Stimulated activated CD8-positive, alpha-beta memory T cell treated with anti-CD3 and anti-CD28 coated beads, Interleukin-15, amount 100 ng/mL, for 48 hours (primary cell): ENCODE measurements at regions not wholly inside any gene's neighbourhood (a gene's known extent, or its start where the extent isn't known, plus 50 kb on each side); places are given as distances from the start of the nearest gene placed in this dataset.
"Not testable (repeated sequence)": the region's sequence is repeated elsewhere in the genome, so short reads cannot be mapped to it uniquely, and the experiment has no call there.

Experiments used
- DNase-seq, 2 donors: peaks; one replicate each; pipeline ENCODE4 v3.0.0-alpha.2; 2020; ENCODE audit warnings: low read depth in 2 of 2

DNA sequence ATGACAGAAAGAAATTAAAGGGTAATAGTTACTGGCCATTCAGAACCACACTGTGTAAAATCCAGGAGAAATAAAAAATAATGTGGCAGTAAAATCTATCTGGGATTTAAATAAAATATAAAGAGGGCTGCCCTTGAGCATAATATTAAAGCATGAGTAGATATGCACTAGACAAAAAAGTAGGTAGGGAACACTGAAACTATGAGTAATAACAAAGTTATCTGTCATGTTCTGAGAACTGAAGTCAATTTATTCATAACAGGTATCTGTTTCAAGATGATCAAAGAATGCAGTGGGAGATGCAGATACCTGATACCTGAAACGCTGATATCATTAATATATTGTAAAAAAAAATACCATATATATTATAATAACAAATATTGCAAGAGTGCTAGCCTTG is 1672.0 kb downstream of the SLITRK5 start:
- DNase-seq = no peak

DNA sequence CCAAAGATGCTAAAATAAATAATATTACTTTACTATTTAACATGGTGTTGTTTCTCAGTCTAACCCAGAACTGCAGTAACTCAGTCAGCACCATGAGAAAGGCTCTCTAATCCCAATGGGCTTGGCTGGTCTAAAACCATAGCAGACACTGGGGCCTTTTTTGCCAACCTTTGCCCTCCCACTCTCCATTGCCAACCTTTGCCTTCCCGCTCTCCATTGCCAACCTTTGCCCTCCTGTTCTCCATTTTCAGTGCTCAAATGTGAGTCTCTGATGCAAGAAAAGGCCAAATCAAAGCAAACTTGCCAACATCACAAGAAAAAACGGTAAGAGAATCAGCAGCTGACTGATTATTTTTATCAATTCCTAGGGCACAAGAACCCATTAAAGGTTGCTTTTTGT is 1681.2 kb downstream of the SLITRK5 start:
- no peak for DNase-seq

DNA sequence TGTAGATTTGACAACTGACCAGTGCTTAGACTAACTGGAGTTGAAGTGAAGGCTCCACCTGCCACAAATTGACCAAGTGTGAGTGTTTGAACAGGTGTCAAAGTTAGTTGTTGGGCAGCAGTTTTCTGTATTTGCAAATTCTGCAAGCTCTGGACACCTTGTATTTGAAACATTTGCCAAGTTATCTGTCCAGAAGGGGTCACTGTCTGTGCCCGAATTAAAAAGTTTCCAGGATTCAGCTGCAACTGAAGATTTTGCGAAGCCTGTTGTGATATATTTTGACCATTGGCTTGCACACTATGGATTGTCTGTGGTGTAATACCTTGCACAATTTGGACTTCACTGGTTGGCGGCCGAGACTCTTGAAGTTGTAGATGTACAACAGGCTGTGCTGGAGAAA is 1690.7 kb downstream of the SLITRK5 start:
- no peak for DNase-seq

DNA sequence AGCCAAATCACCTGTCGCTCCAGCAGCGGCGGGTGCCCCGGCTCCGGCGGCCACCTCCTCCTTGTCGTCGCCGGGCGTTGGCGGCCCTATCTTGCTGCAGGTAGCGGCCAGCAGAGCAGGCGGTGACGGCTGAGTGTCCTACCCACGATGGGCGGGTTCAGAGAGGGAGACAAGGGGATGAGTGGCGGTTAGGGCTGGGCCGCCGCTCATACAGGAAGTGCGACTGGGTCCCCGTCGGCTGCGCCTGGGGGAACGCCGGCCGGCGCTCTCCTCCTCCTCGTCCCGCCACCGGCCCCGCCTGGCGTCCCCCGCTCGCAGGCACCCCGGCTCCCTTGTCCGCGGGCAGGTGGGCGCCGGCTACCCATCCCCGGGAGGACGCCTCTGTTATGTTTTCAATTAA is 1692.0 kb downstream of the SLITRK5 start:
- no peak for DNase-seq

DNA sequence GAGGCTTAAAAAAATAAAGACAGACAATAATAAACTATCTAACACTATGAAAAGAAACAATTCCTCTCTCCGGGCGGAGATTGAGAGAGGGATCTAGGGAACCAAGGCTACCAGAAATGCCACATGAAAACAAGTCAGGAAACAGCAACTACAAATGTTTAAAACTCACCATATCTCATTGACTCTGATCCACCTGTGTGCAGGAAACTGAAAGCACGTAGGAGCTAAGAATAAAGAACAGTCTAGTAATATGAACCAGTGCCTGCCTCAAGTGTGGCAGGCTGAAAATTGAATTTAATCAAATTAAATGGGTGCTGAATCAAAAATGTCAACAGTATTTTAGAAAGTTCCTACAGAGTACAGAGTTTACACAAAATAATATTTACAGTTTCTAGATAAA is 1701.0 kb downstream of the SLITRK5 start:
- DNase-seq = no peak

DNA sequence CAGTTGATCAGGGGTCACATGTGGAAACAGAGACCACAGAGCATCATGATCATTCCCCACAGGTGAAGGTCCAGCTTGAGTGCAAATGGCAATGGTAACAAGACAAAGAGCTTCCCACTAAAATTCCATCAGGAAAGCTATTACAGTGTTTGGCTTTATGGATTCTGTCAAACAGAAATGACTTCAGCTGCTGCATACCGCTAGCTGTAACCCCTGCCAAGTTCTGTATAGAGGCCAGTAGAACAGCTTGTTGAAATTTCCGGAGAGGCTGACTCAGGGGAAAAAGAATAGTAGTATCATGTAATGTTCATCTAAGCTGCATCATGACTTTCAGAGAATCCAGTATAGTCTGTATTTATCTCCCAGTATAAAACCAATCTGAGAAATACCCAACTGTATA is 1704.7 kb downstream of the SLITRK5 start:
- DNase-seq = no peak

- no peak for DNase-seq
These were observed 1708.9 kb downstream of the SLITRK5 start for GRCh38 chr13:89380101-89380500.

GRCh38 chr13:89382981-89383380 is 1711.8 kb downstream of the SLITRK5 start:
- DNase-seq = no peak

DNA sequence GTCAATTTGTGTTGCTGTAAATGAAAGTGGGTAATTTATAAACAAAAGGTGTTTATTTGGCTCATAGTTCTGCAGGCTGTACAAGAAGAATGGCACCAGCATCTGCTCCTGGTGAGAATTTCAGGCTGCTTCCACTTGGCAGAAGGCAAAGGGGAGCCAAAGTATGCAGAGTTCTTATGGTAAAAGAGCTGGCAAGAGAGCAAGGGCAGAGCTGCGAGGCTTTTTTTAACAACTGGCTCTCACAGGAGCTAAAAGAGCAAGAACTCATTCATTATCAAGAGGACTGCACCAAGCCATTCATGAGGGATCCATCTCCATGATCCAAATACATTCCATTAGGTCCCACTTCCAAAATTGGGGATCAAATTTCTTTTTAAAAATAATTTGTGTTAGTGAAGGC is 1712.7 kb downstream of the SLITRK5 start:
- no peak for DNase-seq

DNA sequence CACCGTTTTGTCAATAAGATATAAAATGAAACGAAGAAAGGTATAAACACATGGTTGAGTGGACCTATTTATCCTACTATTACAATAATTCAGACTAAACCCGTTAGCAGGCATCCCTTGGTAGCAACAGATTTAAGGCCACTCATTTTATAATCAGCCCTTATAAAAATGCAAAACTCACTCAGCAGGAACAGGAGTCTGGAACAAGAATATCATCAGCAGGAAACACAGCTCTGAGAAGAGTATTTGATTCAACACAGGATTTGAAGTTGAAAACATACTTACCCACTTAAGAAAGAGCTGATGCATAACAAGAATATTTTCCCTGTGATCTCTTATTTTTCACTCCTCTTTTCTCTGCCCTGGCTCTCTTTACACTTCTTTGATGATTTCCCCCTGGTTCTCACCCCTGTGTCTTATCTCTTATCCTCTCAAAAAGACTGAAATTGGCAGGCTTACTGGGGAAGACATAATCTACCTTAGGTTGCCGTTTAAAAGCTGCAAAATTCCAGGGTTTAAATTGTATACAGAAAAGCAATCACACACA is 1722.7 kb downstream of the SLITRK5 start:
- DNase-seq = no peak

DNA sequence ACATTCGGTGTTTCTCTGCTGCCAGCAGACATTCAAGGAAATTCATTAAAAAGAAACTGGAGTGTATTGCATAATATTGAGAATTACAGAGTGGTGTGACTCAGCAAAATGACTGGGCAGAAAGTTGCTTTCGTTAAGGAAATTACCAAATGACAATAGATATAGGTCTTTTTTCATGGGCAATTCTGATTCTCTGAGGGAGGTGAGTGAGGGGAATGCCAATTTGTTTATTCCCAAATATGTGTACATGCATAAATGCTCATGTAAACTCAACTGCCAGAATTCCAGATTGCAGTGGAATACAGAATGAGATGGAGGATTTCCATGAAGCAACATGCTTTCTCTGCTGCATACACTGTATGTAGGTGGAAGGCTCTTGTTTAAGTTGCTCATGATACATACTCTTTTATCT is 1730.1 kb downstream of the SLITRK5 start:
- no peak for DNase-seq

DNA sequence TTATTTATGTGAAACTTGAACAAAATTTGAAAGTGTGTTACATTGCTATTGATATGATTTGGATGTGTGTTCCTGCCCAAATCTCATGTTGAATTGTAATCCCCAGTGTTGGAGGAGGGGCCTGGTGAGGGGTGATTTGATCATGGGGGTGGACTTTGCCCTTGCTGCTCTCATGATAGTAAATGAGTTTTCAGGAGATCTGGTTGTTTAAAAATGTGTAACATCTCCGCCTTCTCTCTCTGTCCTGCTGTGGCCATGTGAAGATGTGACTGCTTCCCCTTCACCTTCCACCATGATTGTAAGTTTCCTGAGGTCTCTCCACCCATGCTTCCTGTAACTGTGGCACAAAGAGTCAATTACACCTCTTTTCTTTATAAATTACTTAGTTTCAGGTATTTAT is 1731.0 kb downstream of the SLITRK5 start:
- no peak for DNase-seq

DNA sequence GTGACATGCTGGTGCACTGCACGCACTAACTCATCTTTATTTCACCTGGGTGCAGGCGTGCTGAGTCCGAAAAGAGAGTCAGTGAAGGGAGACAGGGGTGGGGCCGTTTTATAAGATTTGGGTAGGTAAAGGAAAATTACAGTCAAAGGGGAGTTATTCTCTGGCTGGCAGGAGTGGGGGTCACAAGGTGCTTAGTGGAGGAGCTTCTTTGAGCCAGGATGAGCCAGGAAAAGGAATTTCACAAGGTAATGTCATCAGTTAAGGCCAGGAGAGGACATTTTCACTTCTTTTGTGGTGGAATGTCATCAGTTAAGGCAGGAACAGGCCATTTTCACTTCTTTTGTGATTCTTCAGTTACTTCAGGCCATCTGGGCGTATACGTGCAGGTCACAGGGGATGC is 1734.9 kb downstream of the SLITRK5 start:
- not testable (repeated sequence) for DNase-seq

DNA sequence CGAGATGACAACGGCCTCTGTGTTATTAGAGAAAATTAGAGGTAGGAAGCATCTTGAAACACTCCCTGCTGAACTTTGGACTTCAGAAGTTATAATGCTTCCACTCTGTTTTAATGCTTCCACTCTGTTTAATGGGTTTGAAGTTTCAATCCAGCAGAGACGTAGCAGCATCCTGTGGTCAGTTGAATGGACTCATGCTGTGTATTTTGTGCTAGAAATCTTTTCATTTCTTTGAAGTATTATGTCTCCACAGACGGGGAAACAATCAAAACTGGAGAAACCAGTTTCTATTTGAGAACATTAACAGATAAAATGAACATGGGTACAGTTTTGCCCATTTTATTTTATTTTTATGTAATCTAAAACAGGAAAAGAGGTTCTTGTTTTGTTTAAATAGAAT is 1736.2 kb downstream of the SLITRK5 start:
- DNase-seq = no peak

DNA sequence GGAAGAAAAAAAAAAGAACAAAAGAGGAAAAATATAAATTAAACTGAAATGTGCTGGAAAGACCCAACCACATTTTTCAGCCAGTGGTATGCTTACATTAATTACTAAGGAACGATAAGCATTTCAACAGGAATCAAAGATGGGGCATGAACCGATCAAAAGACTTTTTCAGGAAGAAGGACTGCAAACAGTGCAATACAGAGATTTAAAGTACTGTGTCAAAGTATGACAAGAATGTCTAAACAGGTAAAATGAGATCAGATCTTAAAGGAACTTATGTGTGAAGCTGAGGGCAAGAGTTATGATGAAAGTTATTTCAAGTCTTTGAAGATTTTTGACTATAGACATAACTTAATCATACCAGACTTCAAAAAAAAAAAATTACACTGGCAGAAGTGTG is 1761.8 kb downstream of the SLITRK5 start:
- DNase-seq = no peak

DNA sequence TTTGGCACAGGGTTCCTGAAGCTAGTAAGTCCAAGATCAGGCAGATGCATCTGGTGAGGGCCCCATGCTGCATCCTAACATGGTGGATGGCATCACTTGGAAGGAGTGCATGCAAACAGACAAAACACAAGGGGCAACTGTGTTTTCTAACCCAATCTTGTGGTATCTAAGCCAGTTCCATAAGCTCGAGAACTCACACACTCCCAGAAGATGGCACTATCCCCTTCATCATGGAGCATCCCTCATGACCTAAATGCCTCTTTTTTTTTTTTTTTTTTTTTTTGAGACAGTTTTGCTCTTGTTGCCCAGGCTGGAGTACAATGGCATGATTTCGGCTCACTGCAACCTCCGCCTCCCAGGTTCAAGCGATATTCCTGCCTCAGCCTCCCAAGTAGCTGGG is 1763.5 kb downstream of the SLITRK5 start:
- not testable (repeated sequence) for DNase-seq

GRCh38 chr13:89454681-89455080 is 1783.5 kb downstream of the SLITRK5 start:
- no peak for DNase-seq

DNA sequence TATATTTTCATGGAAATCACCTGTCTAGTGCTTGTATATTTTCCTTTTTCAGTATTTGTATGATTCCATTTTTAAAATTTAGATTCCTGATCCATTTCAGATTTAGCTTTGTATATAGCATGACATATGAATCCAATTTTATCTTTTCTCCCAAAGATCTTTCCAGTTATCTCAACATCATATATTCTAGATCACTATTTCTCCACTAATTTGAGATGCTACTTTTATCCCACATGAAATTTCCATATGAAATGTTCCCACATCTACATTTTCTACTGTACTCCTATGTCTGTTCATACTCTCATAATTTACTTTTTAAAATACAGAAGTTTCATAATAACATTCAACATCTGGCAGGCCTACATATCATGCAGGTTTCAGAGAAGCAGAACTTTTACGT is 1784.1 kb downstream of the SLITRK5 start:
- no peak for DNase-seq

- no peak for DNase-seq
These were observed 1784.6 kb downstream of the SLITRK5 start for GRCh38 chr13:89455741-89456140.

DNA sequence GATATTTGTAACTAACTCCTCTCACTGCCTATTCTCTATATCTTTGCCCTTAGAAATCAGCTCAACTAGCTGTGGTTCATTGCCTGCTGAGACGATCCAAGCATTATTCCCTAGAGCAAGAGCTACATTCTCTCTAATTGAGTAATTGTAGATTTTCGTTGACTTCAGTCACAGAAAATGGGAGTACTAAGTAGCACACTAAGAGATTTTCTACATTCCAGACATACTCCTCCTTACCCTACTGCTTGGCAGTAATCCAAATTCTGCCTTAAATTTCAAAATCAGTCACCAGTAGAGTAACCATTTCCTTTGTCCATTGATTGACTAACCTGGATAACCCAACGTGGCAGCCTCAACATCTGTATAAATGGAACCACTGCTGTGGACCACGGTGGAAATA is 1786.8 kb downstream of the SLITRK5 start:
- no peak for DNase-seq

DNA sequence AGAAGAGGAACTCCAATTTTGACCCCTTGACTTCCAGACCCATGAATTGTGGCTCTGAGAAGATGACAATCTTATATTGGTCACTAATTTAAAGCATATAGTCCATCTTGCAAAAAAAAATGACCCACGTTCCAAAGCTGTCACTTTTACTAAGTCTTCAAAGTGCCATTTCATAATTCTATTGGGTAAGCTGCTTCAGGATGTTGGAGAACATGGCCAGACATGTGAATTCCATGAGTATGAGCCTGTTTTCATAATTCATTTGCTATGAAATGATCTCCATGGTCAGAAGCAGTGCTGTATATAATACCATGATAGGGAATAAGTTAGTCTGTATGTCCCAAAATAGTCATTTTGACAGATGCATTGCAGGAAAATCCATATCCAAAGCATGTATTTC is 1787.3 kb downstream of the SLITRK5 start:
- DNase-seq = no peak

GRCh38 chr13:89460895-89461294 is 1789.7 kb downstream of the SLITRK5 start:
- not testable (repeated sequence) for DNase-seq

DNA sequence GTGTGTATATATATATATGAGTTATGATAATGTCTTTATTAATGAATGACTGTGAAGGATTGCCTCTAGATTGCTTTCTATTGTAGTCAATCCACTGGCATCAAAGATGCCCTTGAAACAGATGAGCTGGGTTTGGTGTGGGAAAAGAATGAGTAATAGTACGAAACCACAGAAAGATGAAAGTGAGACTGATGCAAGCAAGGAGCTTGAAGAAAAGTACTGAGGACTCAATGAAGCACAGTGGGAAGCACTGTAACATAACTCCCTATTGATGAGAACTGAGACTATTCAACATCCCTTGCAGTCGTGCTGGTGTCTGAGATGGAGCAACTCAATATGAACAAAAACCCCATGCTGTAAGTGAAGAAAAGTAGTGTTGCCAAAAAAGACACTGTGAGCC is 1794.2 kb downstream of the SLITRK5 start:
- DNase-seq = no peak

DNA sequence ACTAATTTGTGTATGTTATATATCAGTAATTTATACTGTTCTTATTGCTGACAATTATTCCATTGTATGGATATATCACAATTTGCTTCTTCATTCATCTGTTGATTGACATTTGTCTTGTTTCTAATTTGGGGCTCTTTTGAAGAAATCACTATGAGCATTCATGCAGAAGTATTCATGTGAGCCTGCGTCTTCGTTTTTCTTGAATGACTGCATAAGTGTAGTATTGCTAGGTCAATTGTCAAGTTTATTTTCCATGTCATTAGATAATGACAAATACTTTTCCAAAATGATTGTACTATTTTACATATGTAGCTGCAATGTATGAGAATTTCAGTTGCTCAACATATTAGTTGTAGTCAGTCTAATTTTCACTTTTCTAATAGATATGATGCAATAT is 1796.9 kb downstream of the SLITRK5 start:
- DNase-seq = no peak

DNA sequence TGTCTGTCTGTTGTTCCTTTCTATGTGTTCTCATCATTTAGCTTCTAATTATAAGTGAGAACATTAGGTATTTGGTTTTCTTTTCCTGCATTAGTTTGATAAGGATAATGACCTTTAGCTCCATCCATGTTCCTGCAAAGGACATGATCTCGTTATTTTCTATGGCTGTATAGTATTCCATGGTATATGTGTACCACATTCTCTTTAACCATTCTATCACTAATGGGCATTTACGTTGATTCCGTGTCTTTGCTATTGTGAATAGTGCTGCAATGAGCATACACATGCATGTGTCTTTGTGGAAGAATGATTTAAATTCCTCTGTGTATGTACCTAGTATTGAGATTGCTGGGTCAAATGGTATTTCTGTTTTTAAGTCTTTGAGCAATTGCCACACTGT is 1799.7 kb downstream of the SLITRK5 start:
- DNase-seq = no peak
